Frontal cortex (tissue), 3 donors: ENCODE measurements at regions not wholly inside any gene's neighbourhood (a gene's known extent, or its start where the extent isn't known, plus 50 kb on each side); places are given as distances from the start of the nearest gene placed in this dataset.
"Not testable (repeated sequence)": the region's sequence is repeated elsewhere in the genome, so short reads cannot be mapped to it uniquely, and the experiment has no call there.

Experiments used
- DNase-seq, 2 donors: peaks; one replicate each; pipeline ENCODE4 v3.0.0; 2012; ENCODE audit warnings: low spot score in 2 of 2
- FAIRE-seq: peaks from 2 replicates; lab custom pipeline; 2012; peaks lifted over from hg19 to GRCh38; lab: Jason Lieb, UNC
- donor health status: control.
- donor health status: control.
- donor health status: control.

- DNase-seq (no peak), FAIRE-seq (no peak)
Measured at GRCh38 chr9:117932585-117932984, 228.4 kb downstream of the TLR4 start.

GRCh38 chr9:117936185-117937130 lies 232.3 kb downstream of the TLR4 start:
- DNase-seq (no peak), FAIRE-seq (no peak)

GRCh38 chr9:117938086-117938485 lies 233.9 kb downstream of the TLR4 start:
- DNase-seq (no peak), FAIRE-seq (no peak)

GRCh38 chr9:117938896-117939295 lies 234.7 kb downstream of the TLR4 start:
- FAIRE-seq (no peak), DNase-seq (no peak)

- not testable (repeated sequence) for FAIRE-seq, DNase-seq
Measured at GRCh38 chr9:117944750-117945149, 240.5 kb downstream of the TLR4 start.

- FAIRE-seq (no peak), DNase-seq (no peak)
Measured at GRCh38 chr9:117945286-117945685, 241.1 kb downstream of the TLR4 start.

GRCh38 chr9:117951127-117951526 lies 246.9 kb downstream of the TLR4 start:
- FAIRE-seq: no peak
- DNase-seq: no peak

- no peak for DNase-seq
- no peak for FAIRE-seq
Measured at GRCh38 chr9:117952581-117952980, 248.4 kb downstream of the TLR4 start.

GRCh38 chr9:117957267-117957666 lies 253.1 kb downstream of the TLR4 start:
- FAIRE-seq (no peak), DNase-seq (no peak)

GRCh38 chr9:117958726-117959125 lies 254.5 kb downstream of the TLR4 start:
- DNase-seq: no peak
- no peak for FAIRE-seq

GRCh38 chr9:117963493-117964090 lies 259.4 kb downstream of the TLR4 start:
- DNase-seq: no peak
- no peak for FAIRE-seq

GRCh38 chr9:117970276-117971050 lies 266.3 kb downstream of the TLR4 start:
- DNase-seq: no peak
- FAIRE-seq: no peak

- no peak for FAIRE-seq
- DNase-seq: no peak
Measured at GRCh38 chr9:117974108-117974507, 269.9 kb downstream of the TLR4 start.

- FAIRE-seq: peak; percentile 45
- DNase-seq: no peak
Measured at GRCh38 chr9:117979914-117980313, 275.7 kb downstream of the TLR4 start.

- FAIRE-seq (no peak), DNase-seq (no peak)
Measured at GRCh38 chr9:117987945-117988344, 283.7 kb downstream of the TLR4 start.

- FAIRE-seq (no peak), DNase-seq (no peak)
Measured at GRCh38 chr9:117992006-117992405, 287.8 kb downstream of the TLR4 start.

GRCh38 chr9:118000581-118000980 lies 296.4 kb downstream of the TLR4 start:
- DNase-seq (no peak), FAIRE-seq (no peak)

- DNase-seq (no peak), FAIRE-seq (no peak)
Measured at GRCh38 chr9:118003240-118003639, 299.0 kb downstream of the TLR4 start.

- no peak for DNase-seq
Measured at GRCh38 chr9:118008246-118008645, 304.0 kb downstream of the TLR4 start.

GRCh38 chr9:118009614-118010013 lies 305.4 kb downstream of the TLR4 start:
- DNase-seq: peak in 1 of 2 donors; percentile 4
- FAIRE-seq: no peak

More at GRCh38 chr9:118008246-118008645, 304.0 kb downstream of the TLR4 start:
- no peak for FAIRE-seq
